SK-N-MC (cell line): ENCODE measurements at regions not wholly inside any gene's neighbourhood (a gene's known extent, or its start where the extent isn't known, plus 50 kb on each side); places are given as distances from the start of the nearest gene placed in this dataset.
A peak's percentile ranks its signal among the peaks of the same experiment; 100 is the strongest.

Source experiments
- DNase-seq: peaks from one replicate; pipeline ENCODE4 v3.0.0-alpha.2; 2011; ENCODE audit warnings: low read depth, low spot score
- H3K27ac ChIP-seq: fragments of 200-600 bp; sonication (generic); 2 replicates; pipeline ENCODE4 v1.5.1; 2016; ENCODE audit warnings: mixed run types
- H3K36me3 ChIP-seq: fragments of 200-600 bp; sonication (generic); 2 replicates; pipeline ENCODE4 v1.6.1; 2017; ENCODE audit warnings: antibody characterized with exemption, low read length, mixed read lengths; ENCODE audit not compliant: insufficient read depth
- H3K4me3 ChIP-seq: fragments of 200-600 bp; sonication (generic); 2 replicates; pipeline ENCODE4 v1.5.1; 2016
- H3K9ac ChIP-seq: fragments of 200-600 bp; sonication (generic); 2 replicates; pipeline ENCODE4 v1.8.0; 2017; ENCODE audit warnings: mixed run types, mixed read lengths; ENCODE audit not compliant: insufficient read length
- H3K9me3 ChIP-seq: fragments of 200-600 bp; sonication (generic); 2 replicates; pipeline ENCODE4 v1.6.1; 2017; ENCODE audit warnings: low read depth, mild to moderate bottlenecking, antibody characterized with exemption, low read length, moderate library complexity, mixed read lengths
- EZH2 ChIP-seq: fragments of 200-600 bp; sonication (generic); IDR thresholded peaks from one replicate; pipeline ENCODE4 v1.6.1; 2017; ENCODE audit warnings: antibody characterized with exemption
- FOXP2 ChIP-seq: optimal IDR thresholded peaks from 2 replicates; pipeline ENCODE3; 2011; ENCODE audit warnings: mild to moderate bottlenecking, moderate library complexity; ENCODE audit not compliant: insufficient read depth; ENCODE audit errors: extremely low read length, control extremely low read depth
- POLR2AphosphoS5 ChIP-seq: IDR thresholded peaks from 2 replicates; pipeline ENCODE4 v1.6.1; 2012; ENCODE audit warnings: mild to moderate bottlenecking, low read depth, low read length, borderline replicate concordance

DNA sequence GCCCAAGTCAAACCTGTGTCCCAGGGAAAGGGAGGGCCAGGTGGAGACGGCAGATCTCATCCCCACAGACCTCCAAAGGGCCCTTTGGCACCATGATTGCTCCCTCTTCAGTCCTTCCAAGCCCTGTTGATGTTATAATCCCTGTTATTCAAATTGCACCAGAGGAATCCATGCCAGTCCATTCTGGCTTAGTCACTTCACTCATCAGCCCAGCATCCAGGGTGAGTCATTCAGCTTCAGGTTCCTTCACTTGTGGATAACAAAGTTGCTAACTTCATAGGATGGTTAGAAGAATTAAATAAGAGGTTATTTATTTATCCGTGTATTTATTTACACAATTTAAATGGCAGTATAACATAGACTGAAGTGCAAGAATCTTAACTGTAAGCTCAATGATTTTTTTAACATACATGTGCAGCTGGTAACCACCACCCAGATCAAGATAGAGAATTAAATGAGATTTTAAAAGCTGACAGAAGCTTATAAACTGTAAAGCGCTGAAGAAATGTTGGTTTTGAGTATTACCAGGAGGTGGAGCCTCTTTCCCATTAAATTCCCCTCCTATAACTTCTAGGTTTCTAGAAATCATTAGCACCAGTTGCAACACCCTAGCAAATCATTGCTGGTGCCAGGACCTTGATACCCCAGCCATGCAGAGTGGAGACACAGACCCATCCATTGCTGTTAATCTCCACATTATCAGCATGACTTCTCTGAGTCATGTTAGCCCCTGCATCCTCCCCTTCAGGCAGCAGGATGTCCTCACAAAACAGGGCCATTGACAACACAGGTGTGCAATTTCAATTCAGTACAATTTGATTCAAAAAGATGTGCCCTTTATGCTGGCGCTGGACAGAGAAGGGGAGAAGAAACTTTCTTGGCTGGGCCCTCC lies 77.4 kb downstream of the SEC61B start:
- no peaks in the 10 kb centered on the region for H3K36me3 ChIP-seq
- H3K4me3 ChIP-seq = no peak overlapping the region
- no peaks in the 10 kb centered on the region for H3K9me3 ChIP-seq
- DNase-seq = peak; percentile 51
- TF ChIP-seq EZH2 (no peak), FOXP2 (no peak), POLR2AphosphoS5 (no peak)
- no peak overlapping the region for H3K9ac ChIP-seq
- H3K27ac ChIP-seq = no peak overlapping the region

DNA sequence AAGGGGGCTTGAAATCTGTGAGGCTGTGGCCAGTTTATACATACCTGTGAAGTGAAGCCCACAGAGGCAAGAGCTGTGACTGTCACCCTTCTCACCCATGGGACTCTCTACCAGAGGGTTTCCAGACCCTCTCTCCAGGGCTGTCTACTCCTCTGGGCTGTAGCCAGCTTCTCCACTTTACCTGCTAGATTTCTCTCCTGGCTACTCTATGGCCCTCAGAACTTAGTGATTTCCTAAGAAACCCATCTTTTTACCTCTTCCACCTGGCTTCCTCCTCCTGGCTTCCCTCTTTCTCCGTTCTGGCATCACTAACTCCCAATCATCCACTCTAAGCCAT lies 78.0 kb downstream of the SEC61B start:
- no peak overlapping the region for H3K27ac ChIP-seq
- no peak for TF ChIP-seq EZH2
- no peak for TF ChIP-seq FOXP2
- TF ChIP-seq POLR2AphosphoS5 = no peak
- no peak overlapping the region for H3K9ac ChIP-seq
- no peak overlapping the region for H3K4me3 ChIP-seq
- DNase-seq = no peak
- no peaks in the 10 kb centered on the region for H3K9me3 ChIP-seq
- H3K36me3 ChIP-seq = no peaks in the 10 kb centered on the region

DNA sequence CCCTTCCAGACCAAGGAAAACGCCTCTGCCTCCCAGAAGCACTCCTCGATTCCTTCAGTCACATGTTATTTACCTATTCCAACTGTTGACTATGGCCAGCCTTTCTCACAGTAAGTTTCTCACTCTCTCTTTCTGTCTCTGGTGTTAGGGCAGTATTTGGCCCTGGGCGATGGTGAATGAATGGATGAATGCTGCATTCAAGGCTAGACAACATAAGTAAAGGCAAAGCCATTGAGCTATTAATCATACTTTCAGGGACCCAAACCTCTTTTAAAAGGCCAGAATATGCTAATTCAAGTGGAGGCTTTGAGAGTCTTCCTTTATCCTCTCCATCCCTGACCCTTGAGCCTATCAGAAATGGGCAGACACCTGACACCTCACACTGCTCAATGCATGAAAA lies 78.5 kb downstream of the SEC61B start:
- DNase-seq = no peak
- Histone ChIP-seq H3K4me3 (no peak overlapping the region), H3K9me3 (no peaks in the 10 kb centered on the region), H3K27ac (no peak overlapping the region), H3K36me3 (no peaks in the 10 kb centered on the region), H3K9ac (no peak overlapping the region)
- TF ChIP-seq EZH2 (no peak), FOXP2 (no peak), POLR2AphosphoS5 (no peak)

DNA sequence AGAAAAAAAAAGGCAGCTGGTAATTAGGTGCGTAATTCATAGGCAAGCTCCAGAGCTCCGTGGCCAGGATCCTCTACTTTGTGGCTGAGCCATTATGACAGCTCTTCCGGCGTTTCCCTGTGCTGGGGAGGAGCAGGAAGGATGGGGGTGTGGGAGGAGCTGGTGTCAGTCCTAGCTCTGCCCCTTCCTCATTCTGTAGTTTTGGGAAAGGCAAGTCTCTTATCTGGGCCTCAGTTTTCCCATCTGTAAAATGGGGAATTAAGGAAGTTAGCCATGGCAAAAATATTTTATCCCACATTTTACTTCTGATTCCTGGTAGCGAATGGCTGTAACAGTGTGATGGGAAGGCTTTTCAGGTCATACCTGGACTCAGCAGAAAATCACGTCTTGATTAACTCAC lies 81.1 kb downstream of the SEC61B start:
- Histone ChIP-seq H3K4me3 (no peak overlapping the region), H3K9me3 (no peaks in the 10 kb centered on the region), H3K36me3 (no peaks in the 10 kb centered on the region), H3K9ac (no peak overlapping the region), H3K27ac (no peak overlapping the region)
- no peak for TF ChIP-seq EZH2
- TF ChIP-seq FOXP2 = no peak
- TF ChIP-seq POLR2AphosphoS5 = no peak
- no peak for DNase-seq

DNA sequence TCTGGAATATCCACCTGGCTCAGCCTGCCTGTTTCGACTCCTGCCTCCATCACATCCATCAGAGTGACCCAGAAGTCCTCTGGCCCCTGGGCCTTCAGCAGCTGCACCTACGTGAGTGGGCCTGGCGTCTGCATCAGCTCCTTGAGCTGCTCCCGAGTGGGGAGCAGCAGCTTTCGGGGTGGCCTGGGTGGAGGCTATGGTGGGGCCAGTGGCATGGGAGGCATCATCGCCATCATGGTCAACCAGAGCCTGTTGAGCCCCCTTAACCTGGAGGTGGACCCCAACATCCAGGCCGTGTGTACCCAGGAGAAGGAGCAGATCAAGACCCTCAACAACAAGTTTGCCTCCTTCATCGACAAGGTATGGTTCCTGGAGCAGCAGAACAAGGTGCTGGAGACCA lies 83.0 kb downstream of the SEC61B start:
- no peak for DNase-seq
- Histone ChIP-seq H3K9ac (no peak overlapping the region), H3K4me3 (no peak overlapping the region), H3K27ac (no peak overlapping the region), H3K36me3 (no peaks in the 10 kb centered on the region), H3K9me3 (no peaks in the 10 kb centered on the region)
- TF ChIP-seq POLR2AphosphoS5 (no peak), FOXP2 (no peak), EZH2 (no peak)

DNA sequence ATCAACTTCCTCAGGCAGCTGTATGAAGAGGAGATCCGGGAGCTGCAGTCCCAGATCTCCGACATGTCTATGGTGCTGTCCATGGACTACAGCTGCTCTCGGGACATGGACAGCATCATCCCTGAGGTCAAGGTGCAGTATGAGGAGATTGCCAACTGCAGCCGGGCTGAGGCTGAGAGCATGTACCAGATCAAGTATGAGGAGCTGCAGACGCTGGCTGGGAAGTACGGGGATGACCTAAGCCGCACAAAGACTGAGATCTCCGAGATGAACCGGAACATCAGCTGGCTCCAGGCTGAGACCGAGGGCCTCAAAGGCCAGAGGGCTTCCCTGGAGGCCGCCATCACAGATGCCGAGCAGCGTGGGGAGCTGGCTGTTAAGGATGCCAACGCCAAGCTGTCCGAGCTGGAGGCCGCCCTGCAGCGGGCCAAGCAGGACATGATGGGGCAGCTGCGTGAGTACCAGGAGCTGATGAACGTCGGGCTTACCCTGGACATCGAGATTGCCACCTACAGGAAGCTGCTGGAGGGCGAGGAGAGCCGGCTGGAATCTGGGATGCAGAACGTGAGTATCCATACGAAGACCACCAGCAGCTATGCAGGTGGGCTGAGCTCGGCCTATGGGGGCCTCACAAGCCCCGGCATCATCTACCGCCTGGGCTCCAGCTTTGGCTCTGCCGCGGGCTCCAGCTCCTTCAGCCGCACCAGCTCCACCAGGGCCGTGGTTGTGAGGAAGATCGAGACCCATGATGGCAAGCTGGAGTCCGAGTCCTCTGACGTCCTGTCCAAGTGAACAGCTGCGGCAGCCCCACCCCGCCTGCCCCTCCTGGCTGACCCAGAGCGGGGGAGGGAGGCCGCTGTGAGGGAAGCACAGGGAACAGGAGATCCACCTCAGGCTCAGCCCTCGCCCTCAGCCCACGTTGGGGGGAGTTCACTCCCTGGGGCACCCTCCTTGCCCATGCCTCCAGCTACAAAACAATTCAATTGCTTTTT lies 84.0 kb downstream of the SEC61B start:
- no peak for TF ChIP-seq EZH2
- no peak for TF ChIP-seq POLR2AphosphoS5
- no peak for TF ChIP-seq FOXP2
- no peaks in the 10 kb centered on the region for H3K9me3 ChIP-seq
- no peaks in the 10 kb centered on the region for H3K36me3 ChIP-seq
- DNase-seq = no peak
- no peak overlapping the region for H3K27ac ChIP-seq
- H3K4me3 ChIP-seq = no peak overlapping the region
- H3K9ac ChIP-seq = no peak overlapping the region

DNA sequence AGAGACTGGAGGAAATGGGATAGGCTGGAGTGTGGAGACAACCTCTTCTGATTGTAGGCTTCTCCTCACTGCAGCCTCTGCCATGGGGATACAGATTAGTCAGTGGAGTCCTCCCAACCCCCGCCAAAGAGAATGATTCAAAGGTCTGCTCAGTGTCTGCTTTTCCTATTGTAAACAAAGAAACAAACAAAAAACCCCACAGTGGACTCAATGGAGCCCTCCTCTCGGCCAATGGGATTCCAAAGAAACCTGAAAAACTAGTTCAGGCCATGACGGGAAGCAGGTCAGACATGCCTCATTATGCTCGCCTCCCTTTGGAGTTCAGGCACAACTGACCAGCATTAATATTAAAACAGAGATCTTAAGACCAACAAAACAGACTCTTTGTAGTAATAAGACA lies 85.8 kb downstream of the SEC61B start:
- Histone ChIP-seq H3K36me3 (no peaks in the 10 kb centered on the region), H3K4me3 (no peak overlapping the region), H3K27ac (no peak overlapping the region), H3K9ac (no peak overlapping the region), H3K9me3 (no peaks in the 10 kb centered on the region)
- TF ChIP-seq EZH2 (no peak), FOXP2 (no peak)
- DNase-seq = no peak
